HCT116 (cell line): ENCODE measurements at regions not wholly inside any gene's neighbourhood (a gene's known extent, or its start where the extent isn't known, plus 50 kb on each side); places are given as distances from the start of the nearest gene placed in this dataset.

Source experiments
- ATF3 ChIP-seq: IDR thresholded peaks from 2 replicates; pipeline ENCODE4 v1.6.1; 2012
- CTCF ChIP-seq, 3 experiments: fragments of 200-600 bp in 1 of 3; sonication (generic) in 1 of 3; IDR thresholded peaks in 2 of 3; conservative IDR thresholded peaks in 1 of 3; 2 replicates each; pipeline ENCODE4 v1.5.1; 2012 to 2017; ENCODE audit warnings: low read depth in 2 of 3, low read length in 2 of 3, antibody characterized with exemption in 1 of 3, borderline replicate concordance in 1 of 3, control low read depth in 1 of 3, mild to moderate bottlenecking in 1 of 3, mixed read lengths in 1 of 3, mixed run types in 1 of 3, moderate library complexity in 1 of 3; ENCODE audit not compliant: insufficient read depth in 1 of 3
- EZH2 ChIP-seq: fragments of 200-600 bp; sonication (generic); IDR thresholded peaks from 2 replicates; pipeline ENCODE4 v1.6.1; 2017; ENCODE audit warnings: antibody characterized with exemption, mixed run types
- FOSL1 ChIP-seq: IDR thresholded peaks from 2 replicates; pipeline ENCODE4 v1.6.1; 2012; ENCODE audit warnings: low read depth
- JUND ChIP-seq: IDR thresholded peaks from 2 replicates; pipeline ENCODE4 v1.6.1; 2012
- POLR2A ChIP-seq: IDR thresholded peaks from 2 replicates; pipeline ENCODE4 v1.7.0; 2011; ENCODE audit warnings: borderline replicate concordance; ENCODE audit not compliant: insufficient read depth, insufficient read length; ENCODE audit errors: extremely low read depth
- POLR2AphosphoS5 ChIP-seq: IDR thresholded peaks from 2 replicates; pipeline ENCODE4 v1.6.1; 2011; ENCODE audit warnings: mild to moderate bottlenecking, low read depth, low read length, moderate library complexity

GRCh38 chr2:125696560-125696959 is 959.4 kb upstream of the GYPC start:
- TF ChIP-seq POLR2AphosphoS5 (no peak), FOSL1 (no peak), EZH2 (no peak), JUND (no peak), CTCF (IDR thresholded peaks at IDR 0.05 in 2 of 3, conservative IDR thresholded peaks at IDR 0.05 in 1 of 3; ENCODE audit: borderline replicate concordance in 1 of 3, insufficient read depth in 1 of 3, low read depth in 2 of 3, low read length in 2 of 3) (no peak), ATF3 (no peak), POLR2A (no peak)
